ENCODE measurements at regions not wholly inside any gene's neighbourhood (a gene's known extent, or its start where the extent isn't known, plus 50 kb on each side); places are given as distances from the start of the nearest gene placed in this dataset.

DNA sequence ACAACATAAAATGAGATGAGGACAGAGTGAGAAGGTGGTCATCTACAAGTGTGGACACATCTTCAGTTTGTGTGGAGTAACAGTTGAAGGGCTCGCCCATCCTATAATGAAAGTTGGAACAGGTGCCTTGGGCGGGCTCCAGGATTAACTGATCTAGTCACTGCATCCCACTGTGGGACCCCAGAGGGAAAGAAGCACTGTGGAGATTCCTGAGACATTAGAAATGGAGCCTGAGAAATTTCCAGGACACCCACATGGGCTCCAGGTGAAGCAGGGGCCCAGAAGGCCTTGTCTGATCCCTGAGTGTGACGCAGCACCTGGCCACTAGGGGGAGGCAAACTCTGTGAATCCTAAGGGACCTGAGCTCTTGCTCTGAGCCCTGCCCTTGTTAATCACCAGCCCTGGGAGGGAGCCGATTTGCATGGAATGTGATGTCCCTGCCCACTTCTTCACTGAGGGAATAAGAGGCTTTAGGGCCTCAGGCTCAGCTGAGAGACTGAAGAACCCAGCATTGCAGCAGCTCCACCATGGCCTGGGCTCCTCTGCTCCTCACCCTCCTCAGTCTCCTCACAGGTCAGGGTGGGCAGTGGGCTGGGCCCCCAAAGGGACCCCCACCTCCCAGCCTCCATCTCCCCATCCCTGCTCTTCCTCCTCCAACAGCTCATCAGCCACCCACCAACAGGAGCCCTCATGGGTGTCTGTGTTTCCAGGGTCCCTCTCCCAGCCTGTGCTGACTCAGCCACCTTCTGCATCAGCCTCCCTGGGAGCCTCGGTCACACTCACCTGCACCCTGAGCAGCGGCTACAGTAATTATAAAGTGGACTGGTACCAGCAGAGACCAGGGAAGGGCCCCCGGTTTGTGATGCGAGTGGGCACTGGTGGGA lies 98.4 kb downstream of the VPREB1 start (continued):
- TF ChIP-seq KLF6 (CRISPR knock-in tag; IDR thresholded peaks at IDR 0.05; ENCODE audit: borderline replicate concordance), result 0 out of 2 replicates have a peak, but pooled peaks have one; percentile 76
- TF ChIP-seq, protein P1, sequence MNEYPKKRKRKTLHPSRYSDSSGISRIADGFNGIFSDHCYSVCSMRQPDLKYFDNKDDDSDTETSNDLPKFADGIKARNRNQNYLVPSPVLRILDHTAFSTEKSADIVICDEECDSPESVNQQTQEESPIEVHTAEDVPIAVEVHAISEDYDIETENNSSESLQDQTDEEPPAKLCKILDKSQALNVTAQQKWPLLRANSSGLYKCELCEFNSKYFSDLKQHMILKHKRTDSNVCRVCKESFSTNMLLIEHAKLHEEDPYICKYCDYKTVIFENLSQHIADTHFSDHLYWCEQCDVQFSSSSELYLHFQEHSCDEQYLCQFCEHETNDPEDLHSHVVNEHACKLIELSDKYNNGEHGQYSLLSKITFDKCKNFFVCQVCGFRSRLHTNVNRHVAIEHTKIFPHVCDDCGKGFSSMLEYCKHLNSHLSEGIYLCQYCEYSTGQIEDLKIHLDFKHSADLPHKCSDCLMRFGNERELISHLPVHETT (CRISPR knock-in tag; conservative IDR thresholded peaks at IDR 0.05 in 1 of 2, IDR thresholded peaks at IDR 0.05 in 1 of 2), result peak in 1 of 2 experiments; percentile 68; a peak in 1 of 4 replicates
- TF ChIP-seq, protein P2, sequence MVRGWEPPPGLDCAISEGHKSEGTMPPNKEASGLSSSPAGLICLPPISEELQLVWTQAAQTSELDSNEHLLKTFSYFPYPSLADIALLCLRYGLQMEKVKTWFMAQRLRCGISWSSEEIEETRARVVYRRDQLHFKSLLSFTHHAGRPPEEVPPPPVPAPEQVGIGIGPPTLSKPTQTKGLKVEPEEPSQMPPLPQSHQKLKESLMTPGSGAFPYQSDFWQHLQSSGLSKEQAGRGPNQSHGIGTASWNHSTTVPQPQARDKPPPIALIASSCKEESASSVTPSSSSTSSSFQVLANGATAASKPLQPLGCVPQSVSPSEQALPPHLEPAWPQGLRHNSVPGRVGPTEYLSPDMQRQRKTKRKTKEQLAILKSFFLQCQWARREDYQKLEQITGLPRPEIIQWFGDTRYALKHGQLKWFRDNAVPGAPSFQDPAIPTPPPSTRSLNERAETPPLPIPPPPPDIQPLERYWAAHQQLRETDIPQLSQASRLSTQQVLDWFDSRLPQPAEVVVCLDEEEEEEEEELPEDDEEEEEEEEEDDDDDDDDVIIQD (CRISPR knock-in tag; IDR thresholded peaks at IDR 0.05), result peak; percentile 92
- no peak for TF ChIP-seq EP300 (IDR thresholded peaks at IDR 0.05; ENCODE audit: low read length)
- TF ChIP-seq, protein P3, sequence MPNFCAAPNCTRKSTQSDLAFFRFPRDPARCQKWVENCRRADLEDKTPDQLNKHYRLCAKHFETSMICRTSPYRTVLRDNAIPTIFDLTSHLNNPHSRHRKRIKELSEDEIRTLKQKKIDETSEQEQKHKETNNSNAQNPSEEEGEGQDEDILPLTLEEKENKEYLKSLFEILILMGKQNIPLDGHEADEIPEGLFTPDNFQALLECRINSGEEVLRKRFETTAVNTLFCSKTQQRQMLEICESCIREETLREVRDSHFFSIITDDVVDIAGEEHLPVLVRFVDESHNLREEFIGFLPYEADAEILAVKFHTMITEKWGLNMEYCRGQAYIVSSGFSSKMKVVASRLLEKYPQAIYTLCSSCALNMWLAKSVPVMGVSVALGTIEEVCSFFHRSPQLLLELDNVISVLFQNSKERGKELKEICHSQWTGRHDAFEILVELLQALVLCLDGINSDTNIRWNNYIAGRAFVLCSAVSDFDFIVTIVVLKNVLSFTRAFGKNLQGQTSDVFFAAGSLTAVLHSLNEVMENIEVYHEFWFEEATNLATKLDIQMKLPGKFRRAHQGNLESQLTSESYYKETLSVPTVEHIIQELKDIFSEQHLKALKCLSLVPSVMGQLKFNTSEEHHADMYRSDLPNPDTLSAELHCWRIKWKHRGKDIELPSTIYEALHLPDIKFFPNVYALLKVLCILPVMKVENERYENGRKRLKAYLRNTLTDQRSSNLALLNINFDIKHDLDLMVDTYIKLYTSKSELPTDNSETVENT (CRISPR knock-in tag; IDR thresholded peaks at IDR 0.05), result peak; percentile 77; the same call in 1 of the 2 replicates
- TF ChIP-seq HNRNPH1 (optimal IDR thresholded peaks at IDR 0.05; ENCODE audit: low read depth, low read length), result no peak
- no peak for TF ChIP-seq ZNF57 (CRISPR knock-in tag; IDR thresholded peaks at IDR 0.05)
- no peak for TF ChIP-seq ZBED1 (IDR thresholded peaks at IDR 0.05)
- no peak for TF ChIP-seq RFX7 (CRISPR knock-in tag; IDR thresholded peaks at IDR 0.05)
- 0 out of 2 replicates have a peak, but pooled peaks have one; percentile 12 for TF ChIP-seq PHF21A (IDR thresholded peaks at IDR 0.05; ENCODE audit: borderline replicate concordance, low read depth)
- TF ChIP-seq HDAC6 (IDR thresholded peaks at IDR 0.05; ENCODE audit: low read depth, low read length), result 0 out of 2 replicates have a peak, but pooled peaks have one; percentile 16
- 0 out of 2 replicates have a peak, but pooled peaks have one; percentile 70 for TF ChIP-seq HIVEP1 (CRISPR knock-in tag; IDR thresholded peaks at IDR 0.05)
- TF ChIP-seq ZNF347 (CRISPR knock-in tag; IDR thresholded peaks at IDR 0.05; ENCODE audit: low read depth), result no peak
- TF ChIP-seq MEIS2 (IDR thresholded peaks at IDR 0.05; ENCODE audit: partially characterized antibody), result peak; percentile 2
- TF ChIP-seq NFE2 (IDR thresholded peaks at IDR 0.05; ENCODE audit: low read depth), result peak; percentile 71
- peak; percentile 68; the same call in 1 of the 2 replicates for TF ChIP-seq KLF13 (tag; IDR thresholded peaks at IDR 0.05; ENCODE audit: borderline replicate concordance, low read depth)
- TF ChIP-seq, protein P4, sequence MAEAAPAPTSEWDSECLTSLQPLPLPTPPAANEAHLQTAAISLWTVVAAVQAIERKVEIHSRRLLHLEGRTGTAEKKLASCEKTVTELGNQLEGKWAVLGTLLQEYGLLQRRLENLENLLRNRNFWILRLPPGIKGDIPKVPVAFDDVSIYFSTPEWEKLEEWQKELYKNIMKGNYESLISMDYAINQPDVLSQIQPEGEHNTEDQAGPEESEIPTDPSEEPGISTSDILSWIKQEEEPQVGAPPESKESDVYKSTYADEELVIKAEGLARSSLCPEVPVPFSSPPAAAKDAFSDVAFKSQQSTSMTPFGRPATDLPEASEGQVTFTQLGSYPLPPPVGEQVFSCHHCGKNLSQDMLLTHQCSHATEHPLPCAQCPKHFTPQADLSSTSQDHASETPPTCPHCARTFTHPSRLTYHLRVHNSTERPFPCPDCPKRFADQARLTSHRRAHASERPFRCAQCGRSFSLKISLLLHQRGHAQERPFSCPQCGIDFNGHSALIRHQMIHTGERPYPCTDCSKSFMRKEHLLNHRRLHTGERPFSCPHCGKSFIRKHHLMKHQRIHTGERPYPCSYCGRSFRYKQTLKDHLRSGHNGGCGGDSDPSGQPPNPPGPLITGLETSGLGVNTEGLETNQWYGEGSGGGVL (CRISPR knock-in tag; IDR thresholded peaks at IDR 0.05), result no peak
- TF ChIP-seq TARDBP (IDR thresholded peaks at IDR 0.05), result peak; percentile 86; the same call in 1 of the 2 replicates
- peak; percentile 67; the same call in 1 of the 2 replicates for TF ChIP-seq BCL6 (CRISPR knock-in tag; IDR thresholded peaks at IDR 0.05)
- peak; percentile 80 for TF ChIP-seq ZNF316 (IDR thresholded peaks at IDR 0.05)
- TF ChIP-seq TBP (optimal IDR thresholded peaks at IDR 0.05; ENCODE audit: low read depth, low read length), result peak; percentile 33
- no peak for TF ChIP-seq NCOA4 (IDR thresholded peaks at IDR 0.05; ENCODE audit: partially characterized antibody)
